Right cardiac atrium (tissue), 5 donors: ENCODE measurements at regions not wholly inside any gene's neighbourhood (a gene's known extent, or its start where the extent isn't known, plus 50 kb on each side); places are given as distances from the start of the nearest gene placed in this dataset.
"Not testable (repeated sequence)": the region's sequence is repeated elsewhere in the genome, so short reads cannot be mapped to it uniquely, and the experiment has no call there.

ENCODE experiments used
- ATAC-seq, 2 donors: fragments of 200-7000 bp; cut with Tn5 transposase; one replicate each; pipeline versions ENCODE4 v1.8.0 to v1.9.1; 2020; ENCODE audit warnings: moderate library complexity in 2 of 2, mild to moderate bottlenecking in 1 of 2
- DNase-seq, 3 donors: peaks; one replicate each; pipeline ENCODE4 v3.0.0-alpha.2; 2020
- H3K27ac ChIP-seq: one replicate; pipeline ENCODE4 v1.5.1; 2013; ENCODE audit warnings: mild to moderate bottlenecking, low read length, control low read depth, moderate library complexity
- H3K27me3 ChIP-seq: one replicate; pipeline ENCODE4 v1.6.1; 2013; ENCODE audit not compliant: control insufficient read depth, insufficient read depth
- H3K4me1 ChIP-seq: one replicate; pipeline ENCODE4 v1.6.1; 2013; ENCODE audit warnings: low read length; ENCODE audit not compliant: control insufficient read depth, insufficient read depth
- H3K4me3 ChIP-seq: one replicate; pipeline ENCODE4 v1.5.1; 2013; ENCODE audit warnings: low read length, control low read depth
- H3K9me3 ChIP-seq: one replicate; pipeline ENCODE4 v1.6.1; 2013; ENCODE audit warnings: low read length; ENCODE audit not compliant: control insufficient read depth
- WGBS: extraction: QIAGEN DNeasy Blood & Tissue Kit; methylation state at CpG from one replicate; pipeline ENCODE4 v1.1.7; 2013; 5-methylcytosine and 5-hydroxymethylcytosine counted together
- intact Hi-C, 4 donors: fragments of 100-400 bp; cut with DNase I; formaldehyde crosslinking; loops; one replicate each; pipeline versions ENCODE4 v1.11.0 to v1.14.0; 2022 to 2023
- donor health status: healthy with polysubstance abuse.
- donor health status: DM: no; HTN: yes; CAD: no.
- donor health status: DM: no; HTN: no; CAD: no.
- donor health status: DM: no; HTN: yes; CAD: no; lungs with severe emphysema.
- donor health status: DM: yes; HTN: yes; CAD: no.

GRCh38 chr14:105952222-105952621, 425.8 kb downstream of the TMEM121 start:
- Histone ChIP-seq H3K4me3 (no peak overlapping the region), H3K9me3 (no peaks in the 10 kb centered on the region), H3K27me3 (no peaks in the 10 kb centered on the region), H3K27ac (no peak overlapping the region), H3K4me1 (no peaks in the 10 kb centered on the region)
- 71% methylated on average over 5 of the region's 5 CpGs for WGBS
- DNase-seq = no peak
- ATAC-seq = no peak
- intact Hi-C loops = no loop called here

GRCh38 chr14:105952826-105953225, 426.4 kb downstream of the TMEM121 start:
- Histone ChIP-seq H3K4me1 (no peaks in the 10 kb centered on the region), H3K4me3 (no peak overlapping the region), H3K27me3 (no peaks in the 10 kb centered on the region), H3K9me3 (no peaks in the 10 kb centered on the region), H3K27ac (no peak overlapping the region)
- DNase-seq = no peak
- ATAC-seq = no peak
- intact Hi-C loops = no loop called here
- 50% methylated on average over 1 of the region's 1 CpG for WGBS

- intact Hi-C loops, ATAC-seq, H3K4me3 ChIP-seq, H3K4me1 ChIP-seq, H3K27me3 ChIP-seq, H3K9me3 ChIP-seq, DNase-seq, H3K27ac ChIP-seq: not testable (repeated sequence)
- 83% methylated on average over 6 of the region's 6 CpGs for WGBS
Measured at GRCh38 chr14:105961625-105962024, 435.2 kb downstream of the TMEM121 start.

- Histone ChIP-seq H3K9me3 (no peaks in the 10 kb centered on the region), H3K27me3 (no peaks in the 10 kb centered on the region), H3K27ac (no peak overlapping the region), H3K4me1 (no peaks in the 10 kb centered on the region), H3K4me3 (no peak overlapping the region)
- 70% methylated on average over 3 of the region's 3 CpGs for WGBS
- ATAC-seq (no peak), DNase-seq (no peak)
- intact Hi-C loops = no loop called here
Measured at GRCh38 chr14:105962532-105962931, 436.1 kb downstream of the TMEM121 start.

- DNase-seq = no peak
Measured at GRCh38 chr14:105968291-105968690, 441.9 kb downstream of the TMEM121 start.

GRCh38 chr14:105969026-105969425, 442.6 kb downstream of the TMEM121 start:
- ATAC-seq, DNase-seq, intact Hi-C loops, H3K4me3 ChIP-seq, H3K4me1 ChIP-seq, H3K9me3 ChIP-seq, H3K27ac ChIP-seq, H3K27me3 ChIP-seq: not testable (repeated sequence)
- WGBS = 51% methylated on average over 6 of the region's 6 CpGs

More at GRCh38 chr14:105968291-105968690, 441.9 kb downstream of the TMEM121 start:
- Histone ChIP-seq H3K9me3 (no peaks in the 10 kb centered on the region), H3K27ac (no peak overlapping the region), H3K4me1 (no peaks in the 10 kb centered on the region), H3K27me3 (no peaks in the 10 kb centered on the region), H3K4me3 (no peak overlapping the region)
- intact Hi-C loops = no loop called here
- ATAC-seq = no peak
- 78% methylated on average over 11 of the region's 11 CpGs for WGBS

GRCh38 chr14:105970821-105971220, 444.4 kb downstream of the TMEM121 start:
- ATAC-seq, DNase-seq, H3K4me3 ChIP-seq, H3K27ac ChIP-seq, intact Hi-C loops, H3K9me3 ChIP-seq, H3K4me1 ChIP-seq, H3K27me3 ChIP-seq: not testable (repeated sequence)
- 85% methylated on average over 8 of the region's 8 CpGs for WGBS

- DNase-seq (no peak), ATAC-seq (no peak)
- WGBS = 83% methylated on average over 35 of the region's 35 CpGs
- Histone ChIP-seq H3K27ac (no peak overlapping the region), H3K9me3 (no peaks in the 10 kb centered on the region), H3K4me3 (no peak overlapping the region), H3K27me3 (no peaks in the 10 kb centered on the region), H3K4me1 (no peaks in the 10 kb centered on the region)
- intact Hi-C loops = no loop called here
Measured at GRCh38 chr14:105971593-105972500, 445.5 kb downstream of the TMEM121 start.

GRCh38 chr14:105974902-105975301, 448.5 kb downstream of the TMEM121 start:
- ATAC-seq = no peak
- Histone ChIP-seq H3K27ac (no peak overlapping the region), H3K27me3 (no peaks in the 10 kb centered on the region), H3K9me3 (no peaks in the 10 kb centered on the region), H3K4me1 (no peaks in the 10 kb centered on the region), H3K4me3 (no peak overlapping the region)
- DNase-seq = peak in 1 of 3 donors; percentile 56
- 36% methylated on average over 6 of the region's 6 CpGs for WGBS
- intact Hi-C loops = no loop called here

GRCh38 chr14:105978618-105979295, 452.4 kb downstream of the TMEM121 start:
- Histone ChIP-seq H3K27me3 (no peaks in the 10 kb centered on the region), H3K4me1 (no peaks in the 10 kb centered on the region), H3K27ac (no peak overlapping the region), H3K4me3 (no peak overlapping the region), H3K9me3 (no peaks in the 10 kb centered on the region)
- DNase-seq (no peak), ATAC-seq (no peak)
- 85% methylated on average over 26 of the region's 26 CpGs for WGBS
- intact Hi-C loops = no loop called here

GRCh38 chr14:105979446-105979845, 453.1 kb downstream of the TMEM121 start:
- intact Hi-C loops = no loop called here
- no peaks in the 10 kb centered on the region for H3K27me3 ChIP-seq
- 75% methylated on average over 9 of the region's 9 CpGs for WGBS
- DNase-seq (no peak), ATAC-seq (no peak)
- no peak overlapping the region for H3K27ac ChIP-seq
- H3K9me3 ChIP-seq = no peaks in the 10 kb centered on the region
- H3K4me3 ChIP-seq = no peak overlapping the region
- no peaks in the 10 kb centered on the region for H3K4me1 ChIP-seq
